ENCODE measurements at regions not wholly inside any gene's neighbourhood (a gene's known extent, or its start where the extent isn't known, plus 50 kb on each side); places are given as distances from the start of the nearest gene placed in this dataset.

DNA sequence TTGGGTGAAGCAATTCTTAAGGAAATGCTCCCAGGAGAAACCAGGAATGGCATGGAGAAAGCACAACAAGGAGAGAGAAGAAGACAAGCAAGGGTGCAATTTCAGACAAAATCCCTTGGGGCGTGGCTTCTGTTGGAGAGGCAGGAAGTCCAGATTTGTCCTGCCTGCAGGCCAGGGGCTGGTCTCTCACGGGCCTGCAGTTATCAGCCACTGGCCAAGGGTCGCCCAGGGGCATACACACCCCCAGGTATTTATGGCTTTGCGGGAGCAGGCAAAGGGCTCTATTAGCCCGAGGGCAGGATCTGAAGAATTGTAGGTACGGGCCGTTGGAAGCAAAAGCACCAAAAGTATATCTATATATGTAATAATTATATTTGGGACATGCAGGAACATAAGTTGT is 87.7 kb downstream of the IYD start:
- Histone ChIP-seq H2BK120ac (ENCODE audit: insufficient read depth, low read length, poor library complexity) (no peak overlapping the region), H4K12ac (ENCODE audit: low read depth, low read length) (no peak overlapping the region), H2AFZ (ENCODE audit: insufficient read depth, low read length, poor library complexity) (no peak overlapping the region), H4K8ac (ENCODE audit: low read depth, low read length) (no peak overlapping the region), H3K4me2 (ENCODE audit: low read length) (no peak overlapping the region), H2BK5ac (ENCODE audit: low read depth, low read length, poor library complexity) (no peak overlapping the region), H3K4me3 (ENCODE audit: low read depth, low read length) (no peak overlapping the region), H2AK5ac (ENCODE audit: low read length) (no peak overlapping the region), H3K23ac (ENCODE audit: low read length) (no peak overlapping the region), H3K4ac (ENCODE audit: low read depth, low read length) (no peak overlapping the region), H3K9ac (ENCODE audit: low read length) (no peak overlapping the region), H3K36me3 (ENCODE audit: control insufficient read depth in 1 of 2, insufficient read depth in 2 of 2, low read length in 2 of 2) (no peaks in the 10 kb centered on the region), H3K79me2 (ENCODE audit: control insufficient read depth, insufficient read depth, low read length, poor library complexity) (no peaks in the 10 kb centered on the region), H3K18ac (ENCODE audit: low read length) (no peak overlapping the region), H2BK12ac (ENCODE audit: low read length) (no peak overlapping the region), H3K4me1 (ENCODE audit: control insufficient read depth in 1 of 2, insufficient read depth in 2 of 2, low read length in 2 of 2) (peaks cover 5 to 9% of the 10 kb centered on the region in 2 experiments), H3K27ac (ENCODE audit: low read depth, low read length) (no peak overlapping the region), H3K9me3 (ENCODE audit: insufficient read depth, low read depth, low read length) (no peaks in the 10 kb centered on the region), H3K14ac (ENCODE audit: low read length) (no peak overlapping the region), H4K91ac (ENCODE audit: low read depth, low read length) (no peak overlapping the region), H3K79me1 (ENCODE audit: low read length) (no peaks in the 10 kb centered on the region), H3K27me3 (ENCODE audit: insufficient read depth, low read length) (no peaks in the 10 kb centered on the region)
- peak in 1 of 2 donors; percentile 7 for DNase-seq
- WGBS (ENCODE audit: extremely low coverage, insufficient coverage, insufficient read length): no CpG with 5 or more reads among the region's 7 CpGs

- Histone ChIP-seq H3K27ac (ENCODE audit: low read depth, low read length) (no peak overlapping the region), H4K12ac (ENCODE audit: low read depth, low read length) (no peak overlapping the region), H3K4me3 (ENCODE audit: low read depth, low read length) (no peak overlapping the region), H3K9ac (ENCODE audit: low read length) (no peak overlapping the region), H3K4ac (ENCODE audit: low read depth, low read length) (no peak overlapping the region), H3K79me2 (ENCODE audit: control insufficient read depth, insufficient read depth, low read length, poor library complexity) (no peaks in the 10 kb centered on the region), H3K23ac (ENCODE audit: low read length) (no peak overlapping the region), H2AFZ (ENCODE audit: insufficient read depth, low read length, poor library complexity) (no peak overlapping the region), H2AK5ac (ENCODE audit: low read length) (no peak overlapping the region), H2BK5ac (ENCODE audit: low read depth, low read length, poor library complexity) (no peak overlapping the region), H2BK120ac (ENCODE audit: insufficient read depth, low read length, poor library complexity) (no peak overlapping the region), H3K14ac (ENCODE audit: low read length) (no peak overlapping the region), H3K18ac (ENCODE audit: low read length) (no peak overlapping the region), H3K79me1 (ENCODE audit: low read length) (no peaks in the 10 kb centered on the region), H2BK12ac (ENCODE audit: low read length) (no peak overlapping the region), H3K27me3 (ENCODE audit: insufficient read depth, low read length) (no peaks in the 10 kb centered on the region), H3K36me3 (ENCODE audit: control insufficient read depth in 1 of 2, insufficient read depth in 2 of 2, low read length in 2 of 2) (no peaks in the 10 kb centered on the region), H3K4me1 (ENCODE audit: control insufficient read depth in 1 of 2, insufficient read depth in 2 of 2, low read length in 2 of 2) (peaks cover 5 to 9% of the 10 kb centered on the region in 2 experiments), H4K91ac (ENCODE audit: low read depth, low read length) (no peak overlapping the region), H3K4me2 (ENCODE audit: low read length) (no peak overlapping the region), H4K8ac (ENCODE audit: low read depth, low read length) (no peak overlapping the region), H3K9me3 (ENCODE audit: insufficient read depth, low read depth, low read length) (no peaks in the 10 kb centered on the region)
- DNase-seq: peak; percentile 46 to 58
- no CpG with 5 or more reads among the region's 7 CpGs for WGBS (ENCODE audit: extremely low coverage, insufficient coverage, insufficient read length)
Observed at GRCh38 chr6:150456902-150457643, 88.3 kb downstream of the IYD start.

GRCh38 chr6:150458579-150458978 is 89.8 kb downstream of the IYD start:
- Histone ChIP-seq H4K91ac (ENCODE audit: low read depth, low read length) (no peak overlapping the region), H3K9ac (ENCODE audit: low read length) (no peak overlapping the region), H4K12ac (ENCODE audit: low read depth, low read length) (no peak overlapping the region), H3K4me3 (ENCODE audit: low read depth, low read length) (no peak overlapping the region), H2BK5ac (ENCODE audit: low read depth, low read length, poor library complexity) (no peak overlapping the region), H3K27me3 (ENCODE audit: insufficient read depth, low read length) (no peaks in the 10 kb centered on the region), H3K4me1 (ENCODE audit: control insufficient read depth in 1 of 2, insufficient read depth in 2 of 2, low read length in 2 of 2) (peaks cover 3 to 5% of the 10 kb centered on the region in 2 experiments), H2AFZ (ENCODE audit: insufficient read depth, low read length, poor library complexity) (no peak overlapping the region), H3K9me3 (ENCODE audit: insufficient read depth, low read depth, low read length) (peaks cover 2% of the 10 kb centered on the region), H3K4me2 (ENCODE audit: low read length) (no peak overlapping the region), H3K23ac (ENCODE audit: low read length) (no peak overlapping the region), H3K36me3 (ENCODE audit: control insufficient read depth in 1 of 2, insufficient read depth in 2 of 2, low read length in 2 of 2) (no peaks in the 10 kb centered on the region), H3K14ac (ENCODE audit: low read length) (no peak overlapping the region), H3K79me2 (ENCODE audit: control insufficient read depth, insufficient read depth, low read length, poor library complexity) (no peaks in the 10 kb centered on the region), H2BK12ac (ENCODE audit: low read length) (no peak overlapping the region), H2BK120ac (ENCODE audit: insufficient read depth, low read length, poor library complexity) (no peak overlapping the region), H3K4ac (ENCODE audit: low read depth, low read length) (no peak overlapping the region), H4K8ac (ENCODE audit: low read depth, low read length) (no peak overlapping the region), H3K79me1 (ENCODE audit: low read length) (no peaks in the 10 kb centered on the region), H2AK5ac (ENCODE audit: low read length) (no peak overlapping the region), H3K18ac (ENCODE audit: low read length) (no peak overlapping the region), H3K27ac (ENCODE audit: low read depth, low read length) (no peak overlapping the region)
- DNase-seq: no peak
- WGBS (ENCODE audit: extremely low coverage, insufficient coverage, insufficient read length): no CpG with 5 or more reads among the region's 5 CpGs

DNA sequence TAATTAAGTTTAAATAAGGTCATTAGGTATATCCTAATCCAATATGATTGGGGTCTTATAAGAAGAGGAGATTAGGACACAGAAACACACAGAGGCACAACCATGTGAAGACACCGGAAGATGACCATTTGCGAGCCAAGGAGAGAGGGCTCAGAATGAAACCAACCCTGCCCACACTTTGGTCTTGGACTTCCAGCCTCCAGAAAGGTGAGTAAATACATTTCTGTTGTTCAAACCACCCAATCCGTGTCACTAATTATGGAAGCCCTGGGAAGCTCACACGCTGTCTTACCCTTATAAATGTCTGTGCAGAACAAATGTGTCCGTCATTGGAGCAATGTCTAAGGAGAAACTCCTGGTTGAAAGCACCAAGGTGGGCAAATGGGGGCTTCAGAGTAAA is 95.0 kb downstream of the IYD start:
- no peaks in the 10 kb centered on the region for H3K79me1 ChIP-seq (ENCODE audit: low read length)
- no peak overlapping the region for H3K4me2 ChIP-seq (ENCODE audit: low read length)
- H3K27me3 ChIP-seq (ENCODE audit: insufficient read depth, low read length): no peaks in the 10 kb centered on the region
- no CpG with 5 or more reads among the region's 5 CpGs for WGBS (ENCODE audit: extremely low coverage, insufficient coverage, insufficient read length)
- no peak overlapping the region for H2BK120ac ChIP-seq (ENCODE audit: insufficient read depth, low read length, poor library complexity)
- H4K8ac ChIP-seq (ENCODE audit: low read depth, low read length): no peak overlapping the region
- H3K18ac ChIP-seq (ENCODE audit: low read length): no peak overlapping the region
- no peak overlapping the region for H2BK5ac ChIP-seq (ENCODE audit: low read depth, low read length, poor library complexity)
- no peak overlapping the region for H3K23ac ChIP-seq (ENCODE audit: low read length)
- DNase-seq: no peak
- no peaks in the 10 kb centered on the region for H3K4me1 ChIP-seq (ENCODE audit: control insufficient read depth in 1 of 2, insufficient read depth in 2 of 2, low read length in 2 of 2)
- H3K9me3 ChIP-seq (ENCODE audit: insufficient read depth, low read depth, low read length): peaks cover 2% of the 10 kb centered on the region
- no peaks in the 10 kb centered on the region for H3K79me2 ChIP-seq (ENCODE audit: control insufficient read depth, insufficient read depth, low read length, poor library complexity)
- no peak overlapping the region for H2BK12ac ChIP-seq (ENCODE audit: low read length)
- no peaks in the 10 kb centered on the region for H3K36me3 ChIP-seq (ENCODE audit: control insufficient read depth in 1 of 2, insufficient read depth in 2 of 2, low read length in 2 of 2)
- H3K9ac ChIP-seq (ENCODE audit: low read length): no peak overlapping the region
- H3K14ac ChIP-seq (ENCODE audit: low read length): no peak overlapping the region
- H3K4me3 ChIP-seq (ENCODE audit: low read depth, low read length): no peak overlapping the region
- H2AFZ ChIP-seq (ENCODE audit: insufficient read depth, low read length, poor library complexity): no peak overlapping the region
- H3K4ac ChIP-seq (ENCODE audit: low read depth, low read length): no peak overlapping the region
- no peak overlapping the region for H2AK5ac ChIP-seq (ENCODE audit: low read length)
- no peak overlapping the region for H3K27ac ChIP-seq (ENCODE audit: low read depth, low read length)
- no peak overlapping the region for H4K91ac ChIP-seq (ENCODE audit: low read depth, low read length)
- no peak overlapping the region for H4K12ac ChIP-seq (ENCODE audit: low read depth, low read length)

Measured in trophoblast cell (in vitro differentiated cells and primary cell).